Natural killer cell (primary cell): ENCODE measurements at regions not wholly inside any gene's neighbourhood (a gene's known extent, or its start where the extent isn't known, plus 50 kb on each side); places are given as distances from the start of the nearest gene placed in this dataset.

Experiments used
- ATAC-seq, 3 donors: fragments of 150-1000 bp in 2 of 3; fragments of 200-7000 bp in 1 of 3; cut with Tn5 transposase; 1 replicate in 1 of 3; 2 replicates in 2 of 3; pipeline ENCODE4 v1.10.0; 2021; ENCODE audit warnings: mild to moderate bottlenecking in 2 of 3, moderate library complexity in 2 of 3
- DNase-seq, 2 donors: peaks; one replicate each; pipeline versions ENCODE4 v3.0.0 to v3.0.0-alpha.2; 2013 to 2021; ENCODE audit warnings: mixed read lengths in 1 of 2
- H3K27ac ChIP-seq: one replicate; pipeline ENCODE4 v1.5.1; 2013; ENCODE audit warnings: mild to moderate bottlenecking, low read length
- H3K27me3 ChIP-seq: one replicate; pipeline ENCODE4 v1.6.1; 2013; ENCODE audit warnings: low read length; ENCODE audit not compliant: control insufficient read depth, insufficient read depth
- H3K36me3 ChIP-seq: one replicate; pipeline ENCODE4 v1.6.1; 2013; ENCODE audit warnings: low read length; ENCODE audit not compliant: control insufficient read depth, insufficient read depth
- H3K4me1 ChIP-seq: one replicate; pipeline ENCODE4 v1.6.1; 2013; ENCODE audit warnings: low read length; ENCODE audit not compliant: control insufficient read depth, insufficient read depth
- H3K4me3 ChIP-seq: one replicate; pipeline ENCODE4 v1.5.1; 2013; ENCODE audit warnings: low read length
- H3K9me3 ChIP-seq: one replicate; pipeline ENCODE4 v1.6.1; 2013; ENCODE audit warnings: low read length; ENCODE audit not compliant: control insufficient read depth, insufficient read depth
- H3K27ac Mint-ChIP-seq, 2 donors: one replicate each; pipeline ENCODE4 v1.8.0; 2022; ENCODE audit warnings: mild to moderate bottlenecking in 2 of 2, mixed read lengths in 2 of 2, moderate library complexity in 1 of 2
- H3K27me3 Mint-ChIP-seq, 2 donors: one replicate each; pipeline ENCODE4 v1.8.0; 2022; ENCODE audit warnings: low read depth in 2 of 2, mixed read lengths in 2 of 2
- H3K36me3 Mint-ChIP-seq: one replicate; pipeline ENCODE4 v1.8.0; 2022; ENCODE audit warnings: mixed read lengths
- H3K4me1 Mint-ChIP-seq, 2 donors: one replicate each; pipeline ENCODE4 v1.8.0; 2022; ENCODE audit warnings: mixed read lengths in 2 of 2
- H3K4me3 Mint-ChIP-seq: one replicate; pipeline ENCODE4 v1.8.0; 2022; ENCODE audit warnings: mild to moderate bottlenecking, moderate library complexity, mixed read lengths
- H3K9me3 Mint-ChIP-seq, 2 donors: one replicate each; pipeline ENCODE4 v1.8.0; 2022; ENCODE audit warnings: mixed read lengths in 2 of 2
- WGBS: methylation state at CpG from one replicate; pipeline ENCODE4 v1.1.7; 2013; ENCODE audit warnings: missing lambda C conversion rate; ENCODE audit not compliant: insufficient coverage; 5-methylcytosine and 5-hydroxymethylcytosine counted together
- intact Hi-C: fragments of 100-400 bp; cut with micrococcal nuclease; formaldehyde crosslinking; loops from one replicate; pipeline ENCODE4 v1.14.2; 2022
- TF ChIP-seq, protein P1 (sequence below): fragments of 200-600 bp; IDR thresholded peaks from one replicate; pipeline ENCODE4 v1.8.0; 2022; ENCODE audit warnings: antibody characterized with exemption

DNA sequence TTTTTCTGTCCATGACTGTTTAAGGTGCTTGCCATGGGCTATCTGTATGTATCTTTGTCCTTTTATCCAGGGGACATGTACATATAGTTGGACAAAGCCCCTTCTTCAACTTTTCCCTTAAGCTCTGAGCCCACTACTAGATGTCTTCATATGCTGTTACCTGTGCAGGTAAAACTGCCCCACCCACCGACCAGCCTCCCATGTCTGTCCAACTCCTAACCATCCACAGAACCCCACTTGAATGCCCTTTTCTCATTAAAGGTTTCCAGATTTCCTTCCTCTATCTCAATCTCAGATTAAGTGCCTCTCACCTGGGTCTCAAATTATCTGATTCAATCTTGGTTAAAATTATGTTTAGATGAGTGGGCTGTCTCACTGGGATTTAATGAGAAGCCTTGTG lies 136.3 kb downstream of the RNASET2 start:
- Mint-ChIP-seq H3K4me3 (no peak overlapping the region), H3K27me3 (peaks cover 0 to 6% of the 10 kb centered on the region in 2 donors), H3K4me1 (no peaks in the 10 kb centered on the region), H3K9me3 (no peaks in the 10 kb centered on the region), H3K36me3 (no peaks in the 10 kb centered on the region), H3K27ac (no peak overlapping the region)
- Histone ChIP-seq H3K9me3 (no peaks in the 10 kb centered on the region), H3K36me3 (no peaks in the 10 kb centered on the region), H3K27ac (no peak overlapping the region), H3K4me3 (no peak overlapping the region), H3K27me3 (no peaks in the 10 kb centered on the region), H3K4me1 (no peaks in the 10 kb centered on the region)
- WGBS, result 85% methylated on average over 1 of the region's 1 CpG
- ATAC-seq, result no peak
- DNase-seq, result no peak
- intact Hi-C loops, result no loop called here
- TF ChIP-seq, protein P1, sequence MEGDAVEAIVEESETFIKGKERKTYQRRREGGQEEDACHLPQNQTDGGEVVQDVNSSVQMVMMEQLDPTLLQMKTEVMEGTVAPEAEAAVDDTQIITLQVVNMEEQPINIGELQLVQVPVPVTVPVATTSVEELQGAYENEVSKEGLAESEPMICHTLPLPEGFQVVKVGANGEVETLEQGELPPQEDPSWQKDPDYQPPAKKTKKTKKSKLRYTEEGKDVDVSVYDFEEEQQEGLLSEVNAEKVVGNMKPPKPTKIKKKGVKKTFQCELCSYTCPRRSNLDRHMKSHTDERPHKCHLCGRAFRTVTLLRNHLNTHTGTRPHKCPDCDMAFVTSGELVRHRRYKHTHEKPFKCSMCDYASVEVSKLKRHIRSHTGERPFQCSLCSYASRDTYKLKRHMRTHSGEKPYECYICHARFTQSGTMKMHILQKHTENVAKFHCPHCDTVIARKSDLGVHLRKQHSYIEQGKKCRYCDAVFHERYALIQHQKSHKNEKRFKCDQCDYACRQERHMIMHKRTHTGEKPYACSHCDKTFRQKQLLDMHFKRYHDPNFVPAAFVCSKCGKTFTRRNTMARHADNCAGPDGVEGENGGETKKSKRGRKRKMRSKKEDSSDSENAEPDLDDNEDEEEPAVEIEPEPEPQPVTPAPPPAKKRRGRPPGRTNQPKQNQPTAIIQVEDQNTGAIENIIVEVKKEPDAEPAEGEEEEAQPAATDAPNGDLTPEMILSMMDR, result no peak

DNA sequence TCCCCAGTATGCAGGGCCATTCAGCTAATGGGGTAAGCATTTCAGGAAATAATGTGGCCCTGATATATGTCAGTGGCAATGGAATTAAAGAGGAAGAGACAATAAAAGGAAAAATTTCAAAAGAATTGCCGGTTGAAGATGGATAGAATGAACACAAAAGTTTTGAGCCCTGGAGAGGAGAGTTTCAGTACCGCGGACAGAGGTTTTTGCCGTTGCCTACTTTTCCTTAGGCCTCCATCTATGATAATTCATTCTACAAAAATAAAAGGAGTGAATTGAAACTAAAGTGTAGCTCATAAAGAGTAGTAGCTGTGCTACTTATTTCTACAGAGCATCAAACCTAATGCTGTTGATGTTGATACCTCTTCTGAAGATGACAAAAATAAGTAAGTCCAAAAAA lies 140.7 kb downstream of the RNASET2 start:
- Mint-ChIP-seq H3K4me3 (no peak overlapping the region), H3K27ac (no peak overlapping the region), H3K9me3 (no peaks in the 10 kb centered on the region), H3K36me3 (no peaks in the 10 kb centered on the region), H3K27me3 (peaks cover 0 to 2% of the 10 kb centered on the region in 2 donors), H3K4me1 (no peaks in the 10 kb centered on the region)
- DNase-seq (no peak), ATAC-seq (no peak)
- Histone ChIP-seq H3K4me1 (no peaks in the 10 kb centered on the region), H3K27me3 (no peaks in the 10 kb centered on the region), H3K4me3 (no peak overlapping the region), H3K27ac (no peak overlapping the region), H3K9me3 (no peaks in the 10 kb centered on the region), H3K36me3 (no peaks in the 10 kb centered on the region)
- intact Hi-C loops, result no loop called here
- 100% methylated on average over 1 of the region's 4 CpGs for WGBS
- TF ChIP-seq, protein P1, result no peak

- Mint-ChIP-seq H3K27ac (no peak overlapping the region), H3K4me3 (no peak overlapping the region), H3K27me3 (peaks cover 0 to 2% of the 10 kb centered on the region in 2 donors), H3K4me1 (no peaks in the 10 kb centered on the region), H3K9me3 (no peaks in the 10 kb centered on the region), H3K36me3 (no peaks in the 10 kb centered on the region)
- intact Hi-C loops, result no loop called here
- DNase-seq, result no peak
- 84% methylated on average over 7 of the region's 7 CpGs for WGBS
- Histone ChIP-seq H3K4me1 (no peaks in the 10 kb centered on the region), H3K36me3 (no peaks in the 10 kb centered on the region), H3K27me3 (no peaks in the 10 kb centered on the region), H3K27ac (no peak overlapping the region), H3K4me3 (no peak overlapping the region), H3K9me3 (no peaks in the 10 kb centered on the region)
- ATAC-seq, result no peak
- TF ChIP-seq, protein P1, result no peak
Measured at GRCh38 chr6:166814390-166814789, 142.0 kb downstream of the RNASET2 start.

GRCh38 chr6:166813461-166813860 lies 142.9 kb downstream of the RNASET2 start:
- Mint-ChIP-seq H3K36me3 (no peaks in the 10 kb centered on the region), H3K27ac (no peak overlapping the region), H3K4me1 (no peaks in the 10 kb centered on the region), H3K27me3 (no peaks in the 10 kb centered on the region), H3K9me3 (no peaks in the 10 kb centered on the region), H3K4me3 (no peak overlapping the region)
- H3K9me3 ChIP-seq, result no peaks in the 10 kb centered on the region
- no peak overlapping the region for H3K4me3 ChIP-seq
- WGBS, result 92% methylated on average over 4 of the region's 4 CpGs
- TF ChIP-seq, protein P1, result no peak
- no peak overlapping the region for H3K27ac ChIP-seq
- no peak for DNase-seq
- intact Hi-C loops, result no loop called here
- no peaks in the 10 kb centered on the region for H3K36me3 ChIP-seq
- ATAC-seq, result no peak
- H3K27me3 ChIP-seq, result no peaks in the 10 kb centered on the region
- H3K4me1 ChIP-seq, result no peaks in the 10 kb centered on the region
